ENCODE measurements at regions not wholly inside any gene's neighbourhood (a gene's known extent, or its start where the extent isn't known, plus 50 kb on each side); places are given as distances from the start of the nearest gene placed in this dataset.

DNA sequence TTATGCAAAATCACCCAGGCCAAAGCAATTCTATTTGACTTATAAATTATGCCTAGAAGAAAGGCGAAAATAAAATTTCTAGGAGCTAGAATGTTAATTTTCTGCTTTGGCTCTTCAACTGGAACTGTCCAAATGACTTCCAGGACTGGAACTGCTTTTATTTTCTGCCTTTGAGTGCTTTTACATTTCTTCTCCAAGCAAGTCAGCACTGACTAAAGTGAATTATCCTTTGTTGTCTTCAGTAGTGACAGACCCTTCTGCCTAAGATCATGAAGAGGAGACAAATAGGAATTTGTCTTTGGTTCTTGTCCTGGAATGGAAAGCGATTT, 255.9 kb downstream of the DNAJB9 start:
- BruUV-seq (replicated peaks): no TSS peak

DNA sequence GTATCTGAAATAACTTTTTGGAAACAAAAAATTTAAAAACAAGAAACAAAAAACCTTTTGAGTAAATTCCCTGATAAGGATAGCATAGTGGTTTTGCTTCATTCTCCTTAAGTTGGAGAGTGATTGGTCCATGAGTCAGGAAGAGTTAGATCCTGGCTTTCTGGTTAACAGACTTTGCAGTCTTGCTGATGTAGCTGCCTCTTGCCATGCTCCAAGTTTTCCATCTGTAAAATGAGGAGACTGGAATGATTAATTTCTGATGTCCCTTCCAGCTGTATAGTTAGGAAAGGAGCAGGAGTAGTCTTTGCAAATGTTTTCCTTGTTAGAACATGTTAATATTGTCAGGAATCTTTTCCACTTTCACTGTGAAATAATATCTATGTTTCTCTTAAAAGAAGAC, 266.6 kb downstream of the DNAJB9 start:
- no peaks in the 10 kb centered on the region for H3K4me1 Mint-ChIP-seq (ENCODE audit: low read depth, unreplicated experiment)
- intact Hi-C loops (cut with micrococcal nuclease; ENCODE audit: unreplicated experiment): no loop called here
- H3K9me3 Mint-ChIP-seq (ENCODE audit: low read depth, unreplicated experiment): peaks cover 3% of the 10 kb centered on the region
- no peaks in the 10 kb centered on the region for H3K27me3 Mint-ChIP-seq (ENCODE audit: unreplicated experiment)
- CTCF ChIA-PET: no interaction called here
- no peak for DNase-seq
- no peak overlapping the region for H3K27ac Mint-ChIP-seq (ENCODE audit: unreplicated experiment)
- TF ChIP-seq, protein P1, sequence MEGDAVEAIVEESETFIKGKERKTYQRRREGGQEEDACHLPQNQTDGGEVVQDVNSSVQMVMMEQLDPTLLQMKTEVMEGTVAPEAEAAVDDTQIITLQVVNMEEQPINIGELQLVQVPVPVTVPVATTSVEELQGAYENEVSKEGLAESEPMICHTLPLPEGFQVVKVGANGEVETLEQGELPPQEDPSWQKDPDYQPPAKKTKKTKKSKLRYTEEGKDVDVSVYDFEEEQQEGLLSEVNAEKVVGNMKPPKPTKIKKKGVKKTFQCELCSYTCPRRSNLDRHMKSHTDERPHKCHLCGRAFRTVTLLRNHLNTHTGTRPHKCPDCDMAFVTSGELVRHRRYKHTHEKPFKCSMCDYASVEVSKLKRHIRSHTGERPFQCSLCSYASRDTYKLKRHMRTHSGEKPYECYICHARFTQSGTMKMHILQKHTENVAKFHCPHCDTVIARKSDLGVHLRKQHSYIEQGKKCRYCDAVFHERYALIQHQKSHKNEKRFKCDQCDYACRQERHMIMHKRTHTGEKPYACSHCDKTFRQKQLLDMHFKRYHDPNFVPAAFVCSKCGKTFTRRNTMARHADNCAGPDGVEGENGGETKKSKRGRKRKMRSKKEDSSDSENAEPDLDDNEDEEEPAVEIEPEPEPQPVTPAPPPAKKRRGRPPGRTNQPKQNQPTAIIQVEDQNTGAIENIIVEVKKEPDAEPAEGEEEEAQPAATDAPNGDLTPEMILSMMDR (IDR thresholded peaks at IDR 0.05; ENCODE audit: unreplicated experiment): no peak
- H3K4me3 Mint-ChIP-seq (ENCODE audit: low read depth, unreplicated experiment): no peak overlapping the region
- no peaks in the 10 kb centered on the region for H3K36me3 Mint-ChIP-seq (ENCODE audit: insufficient read depth, unreplicated experiment)
- BruUV-seq (replicated peaks): no TSS peak

More for the DNA sequence above, 255.9 kb downstream of the DNAJB9 start:
- intact Hi-C loops (cut with micrococcal nuclease; ENCODE audit: unreplicated experiment): no loop called here
- no peak overlapping the region for H3K4me3 Mint-ChIP-seq (ENCODE audit: low read depth, unreplicated experiment)
- H3K4me1 Mint-ChIP-seq (ENCODE audit: low read depth, unreplicated experiment): no peaks in the 10 kb centered on the region
- DNase-seq: no peak
- no peaks in the 10 kb centered on the region for H3K9me3 Mint-ChIP-seq (ENCODE audit: low read depth, unreplicated experiment)
- CTCF ChIA-PET: no interaction called here
- H3K36me3 Mint-ChIP-seq (ENCODE audit: insufficient read depth, unreplicated experiment): no peaks in the 10 kb centered on the region
- no peak overlapping the region for H3K27ac Mint-ChIP-seq (ENCODE audit: unreplicated experiment)
- peaks cover 9% of the 10 kb centered on the region for H3K27me3 Mint-ChIP-seq (ENCODE audit: unreplicated experiment)
- TF ChIP-seq, protein P1 (IDR thresholded peaks at IDR 0.05; ENCODE audit: unreplicated experiment): no peak

DNA sequence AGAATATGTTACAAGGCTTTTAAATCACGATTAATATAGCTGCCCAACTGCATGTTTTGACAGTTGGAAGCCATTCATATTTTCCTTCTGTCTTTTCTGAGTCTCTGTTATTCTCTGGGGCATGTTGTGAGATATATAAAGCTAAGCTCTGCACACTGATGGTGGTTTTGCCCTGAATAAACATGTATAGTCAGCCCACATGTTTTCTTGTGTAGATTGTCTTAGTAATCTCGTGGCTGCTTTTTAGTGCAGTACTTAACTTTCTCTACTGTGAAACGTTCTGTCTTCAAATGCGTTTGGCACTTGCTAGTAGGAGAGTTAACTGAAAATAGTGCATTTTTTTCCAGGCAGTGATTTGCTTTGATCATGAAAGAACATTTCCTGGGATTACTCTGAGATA, 268.5 kb downstream of the DNAJB9 start:
- no peaks in the 10 kb centered on the region for H3K27me3 Mint-ChIP-seq (ENCODE audit: unreplicated experiment)
- TF ChIP-seq, protein P1 (IDR thresholded peaks at IDR 0.05; ENCODE audit: unreplicated experiment): no peak
- no TSS peak for BruUV-seq (replicated peaks)
- intact Hi-C loops (cut with micrococcal nuclease; ENCODE audit: unreplicated experiment): no loop called here
- H3K9me3 Mint-ChIP-seq (ENCODE audit: low read depth, unreplicated experiment): no peaks in the 10 kb centered on the region
- H3K4me3 Mint-ChIP-seq (ENCODE audit: low read depth, unreplicated experiment): no peak overlapping the region
- DNase-seq: no peak
- H3K4me1 Mint-ChIP-seq (ENCODE audit: low read depth, unreplicated experiment): no peaks in the 10 kb centered on the region
- CTCF ChIA-PET: no interaction called here
- no peak overlapping the region for H3K27ac Mint-ChIP-seq (ENCODE audit: unreplicated experiment)
- no peaks in the 10 kb centered on the region for H3K36me3 Mint-ChIP-seq (ENCODE audit: insufficient read depth, unreplicated experiment)

DNA sequence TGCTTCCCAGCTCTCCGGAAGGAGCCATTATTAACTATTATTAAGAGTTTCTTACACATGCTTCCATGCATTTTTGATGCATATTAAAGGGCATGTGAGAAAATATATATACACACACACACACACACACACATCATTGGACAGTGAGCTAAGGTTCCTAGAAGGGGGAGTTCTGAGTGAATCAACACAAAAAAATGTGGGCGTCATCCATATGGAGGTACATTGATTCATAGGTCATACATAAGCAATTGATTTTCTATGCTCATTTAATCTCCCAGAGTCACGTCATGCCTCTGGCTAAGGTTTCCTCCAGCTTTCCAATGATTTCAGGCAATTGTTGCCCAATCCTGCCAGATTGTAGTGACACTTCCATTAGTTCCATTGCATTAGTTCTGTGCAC, 269.4 kb downstream of the DNAJB9 start:
- DNase-seq: no peak
- no peak overlapping the region for H3K4me3 Mint-ChIP-seq (ENCODE audit: low read depth, unreplicated experiment)
- no peaks in the 10 kb centered on the region for H3K4me1 Mint-ChIP-seq (ENCODE audit: low read depth, unreplicated experiment)
- intact Hi-C loops (cut with micrococcal nuclease; ENCODE audit: unreplicated experiment): no loop called here
- no peaks in the 10 kb centered on the region for H3K36me3 Mint-ChIP-seq (ENCODE audit: insufficient read depth, unreplicated experiment)
- TF ChIP-seq, protein P1 (IDR thresholded peaks at IDR 0.05; ENCODE audit: unreplicated experiment): no peak
- H3K27ac Mint-ChIP-seq (ENCODE audit: unreplicated experiment): no peak overlapping the region
- H3K27me3 Mint-ChIP-seq (ENCODE audit: unreplicated experiment): no peaks in the 10 kb centered on the region
- CTCF ChIA-PET: no interaction called here
- no peaks in the 10 kb centered on the region for H3K9me3 Mint-ChIP-seq (ENCODE audit: low read depth, unreplicated experiment)
- BruUV-seq (replicated peaks): no TSS peak

DNA sequence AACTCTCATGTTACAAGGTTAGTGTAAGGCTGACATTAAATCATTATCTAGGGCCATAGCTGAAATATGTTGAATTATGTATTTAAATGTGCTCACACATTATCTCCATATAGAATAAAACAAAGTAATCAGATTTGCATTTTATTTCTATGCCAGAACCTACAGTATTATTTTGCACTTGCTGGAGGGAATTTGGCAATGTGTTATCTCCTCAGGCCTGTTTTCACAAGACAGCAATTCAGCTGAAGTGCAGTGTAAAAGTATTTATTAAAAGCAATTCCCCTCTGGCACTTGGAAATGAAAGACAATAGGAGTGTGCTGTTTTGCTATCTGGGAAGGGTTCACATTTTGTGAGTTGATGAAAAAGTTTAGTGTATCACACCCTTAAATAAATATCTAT, 276.3 kb downstream of the DNAJB9 start:
- Mint-ChIP-seq H3K4me1 (ENCODE audit: low read depth, unreplicated experiment) (no peaks in the 10 kb centered on the region), H3K27ac (ENCODE audit: unreplicated experiment) (no peak overlapping the region), H3K27me3 (ENCODE audit: unreplicated experiment) (peaks cover 23% of the 10 kb centered on the region), H3K36me3 (ENCODE audit: insufficient read depth, unreplicated experiment) (no peaks in the 10 kb centered on the region), H3K4me3 (ENCODE audit: low read depth, unreplicated experiment) (no peak overlapping the region), H3K9me3 (ENCODE audit: low read depth, unreplicated experiment) (no peaks in the 10 kb centered on the region)
- BruUV-seq (replicated peaks): no TSS peak
- DNase-seq: no peak
- TF ChIP-seq, protein P1 (IDR thresholded peaks at IDR 0.05; ENCODE audit: unreplicated experiment): no peak
- intact Hi-C loops (cut with micrococcal nuclease; ENCODE audit: unreplicated experiment): no loop called here
- CTCF ChIA-PET: no interaction called here
